ENCODE measurements at regions not wholly inside any gene's neighbourhood (a gene's known extent, or its start where the extent isn't known, plus 50 kb on each side); places are given as distances from the start of the nearest gene placed in this dataset.

DNA sequence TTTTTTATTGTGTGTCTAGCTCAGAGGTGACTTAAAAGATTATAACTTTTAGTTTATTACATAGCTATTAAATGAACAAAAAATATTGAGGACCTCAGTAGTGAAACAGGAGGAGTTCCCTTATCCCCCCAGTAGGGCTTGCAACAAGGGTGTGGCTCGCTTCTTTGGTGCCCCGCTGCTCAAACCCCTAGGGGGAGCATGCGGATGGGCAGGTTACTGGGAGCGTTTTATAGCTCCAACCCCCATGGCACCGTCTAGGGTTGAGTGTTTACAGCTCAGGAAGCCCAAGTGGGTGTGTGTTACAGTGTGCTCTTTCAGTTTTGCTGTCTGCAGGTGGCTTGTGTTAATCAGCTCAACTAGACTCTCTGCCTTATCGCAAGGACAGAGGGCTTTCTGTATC lies 1513.7 kb downstream of the GRIK2 start:
- intact Hi-C loops (cut with DNase I) = no loop called here
- TF ChIP-seq, protein P1, sequence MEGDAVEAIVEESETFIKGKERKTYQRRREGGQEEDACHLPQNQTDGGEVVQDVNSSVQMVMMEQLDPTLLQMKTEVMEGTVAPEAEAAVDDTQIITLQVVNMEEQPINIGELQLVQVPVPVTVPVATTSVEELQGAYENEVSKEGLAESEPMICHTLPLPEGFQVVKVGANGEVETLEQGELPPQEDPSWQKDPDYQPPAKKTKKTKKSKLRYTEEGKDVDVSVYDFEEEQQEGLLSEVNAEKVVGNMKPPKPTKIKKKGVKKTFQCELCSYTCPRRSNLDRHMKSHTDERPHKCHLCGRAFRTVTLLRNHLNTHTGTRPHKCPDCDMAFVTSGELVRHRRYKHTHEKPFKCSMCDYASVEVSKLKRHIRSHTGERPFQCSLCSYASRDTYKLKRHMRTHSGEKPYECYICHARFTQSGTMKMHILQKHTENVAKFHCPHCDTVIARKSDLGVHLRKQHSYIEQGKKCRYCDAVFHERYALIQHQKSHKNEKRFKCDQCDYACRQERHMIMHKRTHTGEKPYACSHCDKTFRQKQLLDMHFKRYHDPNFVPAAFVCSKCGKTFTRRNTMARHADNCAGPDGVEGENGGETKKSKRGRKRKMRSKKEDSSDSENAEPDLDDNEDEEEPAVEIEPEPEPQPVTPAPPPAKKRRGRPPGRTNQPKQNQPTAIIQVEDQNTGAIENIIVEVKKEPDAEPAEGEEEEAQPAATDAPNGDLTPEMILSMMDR (IDR thresholded peaks at IDR 0.05) = no peak

GRCh38 chr6:102902471-102902870 lies 1509.0 kb downstream of the GRIK2 start:
- peak in 2 of 4 donors; percentile 78 to 85 for DNase-seq
- no peak overlapping the region for H3K4me3 ChIP-seq
- no peaks in the 10 kb centered on the region for H3K4me1 ChIP-seq
- TF ChIP-seq, protein P1 (IDR thresholded peaks at IDR 0.05) = no peak
- H3K36me3 ChIP-seq = no peaks in the 10 kb centered on the region
- no peak overlapping the region for H3K27ac ChIP-seq
- no peaks in the 10 kb centered on the region for H3K27me3 ChIP-seq
- H3K9me3 ChIP-seq = peaks cover 0 to 6% of the 10 kb centered on the region in 2 donors
- intact Hi-C loops (cut with DNase I) = no loop called here
- no peak for ATAC-seq

More for the DNA sequence above, 1513.7 kb downstream of the GRIK2 start:
- Histone ChIP-seq H3K4me3 (no peak overlapping the region), H3K27ac (no peak overlapping the region), H3K36me3 (no peaks in the 10 kb centered on the region), H3K4me1 (no peaks in the 10 kb centered on the region), H3K27me3 (no peaks in the 10 kb centered on the region), H3K9me3 (peaks cover 0 to 13% of the 10 kb centered on the region in 2 donors)
- DNase-seq (no peak), ATAC-seq (no peak)

GRCh38 chr6:102895683-102896082 lies 1502.2 kb downstream of the GRIK2 start:
- no peaks in the 10 kb centered on the region for H3K36me3 ChIP-seq
- no peaks in the 10 kb centered on the region for H3K27me3 ChIP-seq
- peaks cover 0 to 4% of the 10 kb centered on the region in 2 donors for H3K9me3 ChIP-seq
- TF ChIP-seq, protein P1 (IDR thresholded peaks at IDR 0.05) = no peak
- ATAC-seq = no peak
- H3K27ac ChIP-seq = no peak overlapping the region
- intact Hi-C loops (cut with DNase I) = no loop called here
- H3K4me3 ChIP-seq = no peak overlapping the region
- peak in 1 of 4 donors; percentile 12 for DNase-seq
- H3K4me1 ChIP-seq = no peaks in the 10 kb centered on the region

DNA sequence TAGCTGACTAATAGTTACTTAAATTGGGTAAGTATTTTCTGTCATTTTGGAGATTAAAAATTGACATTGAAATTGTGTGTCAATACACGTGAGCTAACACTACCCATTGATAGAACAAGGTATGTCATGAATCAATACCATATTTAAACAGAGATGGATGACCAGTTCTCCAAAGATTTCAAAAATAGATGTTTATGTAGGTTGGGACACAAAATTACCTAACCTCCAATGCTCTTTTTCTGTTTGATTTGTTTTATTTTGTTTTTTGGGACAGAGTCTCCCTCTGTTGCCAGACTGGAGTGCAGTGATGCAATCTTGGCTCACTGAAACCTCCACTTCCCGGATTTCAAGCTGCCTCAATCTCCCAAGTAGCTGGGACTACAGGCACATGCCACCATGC lies 1491.7 kb downstream of the GRIK2 start:
- DNase-seq (no peak), ATAC-seq (no peak)
- Histone ChIP-seq H3K4me3 (no peak overlapping the region), H3K4me1 (no peaks in the 10 kb centered on the region), H3K36me3 (no peaks in the 10 kb centered on the region), H3K27me3 (no peaks in the 10 kb centered on the region), H3K27ac (no peak overlapping the region), H3K9me3 (no peaks in the 10 kb centered on the region)
- TF ChIP-seq, protein P1 (IDR thresholded peaks at IDR 0.05) = no peak
- intact Hi-C loops (cut with DNase I) = no loop called here

DNA sequence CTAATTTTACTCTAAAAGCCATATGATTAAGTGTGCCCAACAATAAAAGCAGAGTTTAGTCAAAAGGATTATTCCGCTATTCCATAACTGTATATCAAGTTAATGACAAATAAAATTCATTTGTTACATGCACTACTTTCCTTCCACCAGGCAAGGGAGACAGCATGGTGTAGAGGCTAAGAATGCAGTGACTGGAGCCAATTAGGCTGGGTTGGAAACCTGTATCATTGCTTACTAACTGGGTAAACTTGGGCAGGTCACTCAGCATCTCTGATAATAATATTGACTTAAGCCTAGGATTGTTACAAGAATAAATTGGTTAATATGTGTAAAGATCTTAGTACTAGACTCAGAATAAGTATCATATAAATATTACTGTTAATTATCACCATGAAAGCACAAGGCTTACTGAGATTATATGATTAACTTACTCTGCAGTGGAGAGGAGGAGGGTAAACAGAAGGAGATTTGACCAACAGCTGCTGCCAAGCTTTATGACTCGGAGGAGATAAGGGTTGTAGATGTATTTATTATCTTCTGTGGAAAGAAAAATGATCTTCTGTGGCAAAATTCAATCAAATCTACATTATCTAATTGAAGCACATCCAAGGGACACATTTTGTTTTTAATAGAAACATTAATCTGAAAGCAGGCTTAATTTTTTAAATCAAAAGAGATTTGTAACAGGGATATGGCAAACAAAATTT lies 1459.9 kb downstream of the GRIK2 start:
- no peaks in the 10 kb centered on the region for H3K9me3 ChIP-seq
- no peak overlapping the region for H3K4me3 ChIP-seq
- no peaks in the 10 kb centered on the region for H3K27me3 ChIP-seq
- H3K4me1 ChIP-seq = no peaks in the 10 kb centered on the region
- ATAC-seq (no peak), DNase-seq (no peak)
- H3K27ac ChIP-seq = no peak overlapping the region
- intact Hi-C loops (cut with DNase I) = no loop called here
- TF ChIP-seq, protein P1 (IDR thresholded peaks at IDR 0.05) = no peak
- no peaks in the 10 kb centered on the region for H3K36me3 ChIP-seq

Data from left lung (tissue), 4 donors.